ENCODE measurements at regions not wholly inside any gene's neighbourhood (a gene's known extent, or its start where the extent isn't known, plus 50 kb on each side); places are given as distances from the start of the nearest gene placed in this dataset.

- POLR2A ChIA-PET, result no interaction called here
- H3K79me2 ChIP-seq (ENCODE audit: insufficient read depth, low read length), result no peaks in the 10 kb centered on the region
These were observed 98.1 kb downstream of the RTP5 start for GRCh38 chr2:241967467-241968144.

More at GRCh38 chr2:241967467-241968144, 98.1 kb downstream of the RTP5 start:
- Histone ChIP-seq H3K27ac (ENCODE audit: low read depth, low read length) (no peak overlapping the region), H3K4me1 (ENCODE audit: control insufficient read depth in 1 of 2, insufficient read depth in 2 of 2, low read length in 2 of 2) (peaks cover 10 to 14% of the 10 kb centered on the region in 2 experiments; a peak in 3 of 4 replicates), H3K9me2 (ENCODE audit: insufficient read depth) (no peaks in the 10 kb centered on the region), H3K4me2 (ENCODE audit: low read length) (no peak overlapping the region), H3K36me3 (ENCODE audit: control insufficient read depth in 1 of 2, insufficient read depth in 2 of 2, low read length in 2 of 2) (no peaks in the 10 kb centered on the region), H4K20me1 (ENCODE audit: insufficient read depth) (no peaks in the 10 kb centered on the region), H3K9ac (ENCODE audit: low read length) (no peak overlapping the region), H3K4me3 (replicated peaks in 1 of 2; ENCODE audit: low read depth in 1 of 2, low read length in 2 of 2) (no peak overlapping the region), H3K9me3 (ENCODE audit: control insufficient read depth in 1 of 2, insufficient read depth in 1 of 2, low read depth in 1 of 2, low read length in 2 of 2) (no peaks in the 10 kb centered on the region), H2AFZ (ENCODE audit: low read depth, low read length, poor library complexity, severe bottlenecking) (no peak overlapping the region), H3K27me3 (ENCODE audit: insufficient read depth, low read length) (no peaks in the 10 kb centered on the region)
- intact Hi-C loops (cut with micrococcal nuclease), result no loop called here
- ATAC-seq (no peak), DNase-seq (ENCODE audit: low read depth, low spot score) (no peak)
- ChIA-PET CTCF (no interaction called here), RAD21 (ENCODE audit: low non-redundant PET in 1 of 2, low total read pairs in 2 of 2, uncharacterized antibody in 2 of 2, unreplicated experiment in 2 of 2) (no interaction called here)
- BruUV-seq (replicated peaks), result no TSS peak
- TF ChIP-seq JUND (IDR thresholded peaks at IDR 0.05) (no peak), ATF3 (IDR thresholded peaks at IDR 0.05) (no peak), POLR2A (IDR thresholded peaks at IDR 0.05; ENCODE audit: borderline replicate concordance, extremely low read depth, insufficient read depth, insufficient read length) (no peak), EGR1 (IDR thresholded peaks at IDR 0.05; ENCODE audit: low read depth) (no peak), CEBPB (IDR thresholded peaks at IDR 0.05; ENCODE audit: low read depth) (no peak), EZH2phosphoT487 (IDR thresholded peaks at IDR 0.05; ENCODE audit: borderline replicate concordance) (no peak), CTCF (IDR thresholded peaks at IDR 0.05 in 2 of 3, conservative IDR thresholded peaks at IDR 0.05 in 1 of 3; ENCODE audit: borderline replicate concordance in 1 of 3, insufficient read depth in 1 of 3, low read depth in 2 of 3, low read length in 2 of 3) (no peak)
